Activated naive CD8-positive, alpha-beta T cell treated with anti-CD3 and anti-CD28 coated beads, Interleukin-2, amount 10 ng/mL, durations not matched to agents 7 days and 5 days (primary cell): ENCODE measurements at regions not wholly inside any gene's neighbourhood (a gene's known extent, or its start where the extent isn't known, plus 50 kb on each side); places are given as distances from the start of the nearest gene placed in this dataset.
"Not testable (repeated sequence)": the region's sequence is repeated elsewhere in the genome, so short reads cannot be mapped to it uniquely, and the experiment has no call there.

Source experiments
- ATAC-seq: fragments of 150-1000 bp; cut with Tn5 transposase; one replicate; pipeline ENCODE4 v1.10.0; 2021; ENCODE audit warnings: low read depth, moderate library complexity
- POLR2A ChIA-PET: fragments of 350-600 bp; sonication (Branson Sonifier 250); formaldehyde crosslinking; loops from one replicate; lab custom pipeline; 2021; ENCODE audit warnings: antibody characterized with exemption; lab: Charles Lee
- DNase-seq: peaks from one replicate; pipeline ENCODE4 v3.0.0; 2021
- H3K27ac Mint-ChIP-seq: one replicate; pipeline ENCODE4 v1.8.0; 2022; ENCODE audit warnings: mild to moderate bottlenecking, mixed read lengths
- H3K27me3 Mint-ChIP-seq: one replicate; pipeline ENCODE4 v1.8.0; 2022; ENCODE audit warnings: mild to moderate bottlenecking, moderate library complexity, mixed read lengths
- H3K36me3 Mint-ChIP-seq: one replicate; pipeline ENCODE4 v1.8.0; 2021; ENCODE audit warnings: mild to moderate bottlenecking, mixed read lengths
- H3K4me1 Mint-ChIP-seq: one replicate; pipeline ENCODE4 v1.8.0; 2021; ENCODE audit warnings: mixed read lengths
- H3K4me3 Mint-ChIP-seq: one replicate; pipeline ENCODE4 v1.8.0; 2022; ENCODE audit warnings: mild to moderate bottlenecking, moderate library complexity, mixed read lengths
- H3K9me3 Mint-ChIP-seq: one replicate; pipeline ENCODE4 v1.8.0; 2021; ENCODE audit warnings: mixed read lengths

- DNase-seq, H3K27me3 Mint-ChIP-seq, H3K27ac Mint-ChIP-seq, ATAC-seq, H3K4me1 Mint-ChIP-seq, H3K36me3 Mint-ChIP-seq, H3K4me3 Mint-ChIP-seq, POLR2A ChIA-PET: not testable (repeated sequence)
- peaks cover 27% of the 10 kb centered on the region for H3K9me3 Mint-ChIP-seq
These were observed 2169.0 kb upstream of the DEFB115 start for GRCh38 chr20:29088472-29088871.

GRCh38 chr20:29089409-29089808 lies 2168.1 kb upstream of the DEFB115 start:
- H3K27me3 Mint-ChIP-seq, H3K4me3 Mint-ChIP-seq, ATAC-seq, H3K27ac Mint-ChIP-seq, POLR2A ChIA-PET, DNase-seq, H3K4me1 Mint-ChIP-seq, H3K36me3 Mint-ChIP-seq: not testable (repeated sequence)
- H3K9me3 Mint-ChIP-seq: peaks cover 25% of the 10 kb centered on the region

GRCh38 chr20:29093958-29094357 lies 2163.5 kb upstream of the DEFB115 start:
- H3K36me3 Mint-ChIP-seq, DNase-seq, H3K4me1 Mint-ChIP-seq, H3K4me3 Mint-ChIP-seq, H3K27ac Mint-ChIP-seq, ATAC-seq, H3K27me3 Mint-ChIP-seq, POLR2A ChIA-PET: not testable (repeated sequence)
- H3K9me3 Mint-ChIP-seq: peaks cover 15% of the 10 kb centered on the region

GRCh38 chr20:29096695-29097094 lies 2160.8 kb upstream of the DEFB115 start:
- ATAC-seq, H3K4me3 Mint-ChIP-seq, H3K36me3 Mint-ChIP-seq, POLR2A ChIA-PET, H3K4me1 Mint-ChIP-seq, H3K27ac Mint-ChIP-seq, H3K9me3 Mint-ChIP-seq, DNase-seq, H3K27me3 Mint-ChIP-seq: not testable (repeated sequence)

- H3K4me1 Mint-ChIP-seq, POLR2A ChIA-PET, H3K27me3 Mint-ChIP-seq, H3K36me3 Mint-ChIP-seq, DNase-seq, H3K4me3 Mint-ChIP-seq, H3K27ac Mint-ChIP-seq, ATAC-seq: not testable (repeated sequence)
- H3K9me3 Mint-ChIP-seq: peaks cover 18% of the 10 kb centered on the region
These were observed 2149.6 kb upstream of the DEFB115 start for GRCh38 chr20:29107884-29108283.

GRCh38 chr20:29109386-29109785 lies 2148.1 kb upstream of the DEFB115 start:
- peaks cover 22% of the 10 kb centered on the region for H3K9me3 Mint-ChIP-seq
- H3K4me3 Mint-ChIP-seq, ATAC-seq, DNase-seq, H3K27me3 Mint-ChIP-seq, H3K27ac Mint-ChIP-seq, H3K4me1 Mint-ChIP-seq, H3K36me3 Mint-ChIP-seq, POLR2A ChIA-PET: not testable (repeated sequence)

- peaks cover 31% of the 10 kb centered on the region for H3K9me3 Mint-ChIP-seq
- ATAC-seq, H3K4me3 Mint-ChIP-seq, H3K27ac Mint-ChIP-seq, H3K27me3 Mint-ChIP-seq, H3K36me3 Mint-ChIP-seq, H3K4me1 Mint-ChIP-seq, DNase-seq, POLR2A ChIA-PET: not testable (repeated sequence)
These were observed 2142.4 kb upstream of the DEFB115 start for GRCh38 chr20:29115097-29115496.

- no peak for ATAC-seq
- Mint-ChIP-seq H3K4me3 (no peak overlapping the region), H3K27ac (no peak overlapping the region), H3K4me1 (no peaks in the 10 kb centered on the region), H3K9me3 (peaks cover 43% of the 10 kb centered on the region), H3K27me3 (no peaks in the 10 kb centered on the region), H3K36me3 (no peaks in the 10 kb centered on the region)
- POLR2A ChIA-PET: no interaction called here
- DNase-seq: no peak
These were observed 2138.3 kb upstream of the DEFB115 start for GRCh38 chr20:29119141-29119540.

GRCh38 chr20:29119684-29120083 lies 2137.8 kb upstream of the DEFB115 start:
- H3K4me1 Mint-ChIP-seq, H3K36me3 Mint-ChIP-seq, H3K27ac Mint-ChIP-seq, H3K4me3 Mint-ChIP-seq, POLR2A ChIA-PET, DNase-seq, H3K27me3 Mint-ChIP-seq, ATAC-seq: not testable (repeated sequence)
- peaks cover 41% of the 10 kb centered on the region for H3K9me3 Mint-ChIP-seq

GRCh38 chr20:29120088-29120487 lies 2137.4 kb upstream of the DEFB115 start:
- ATAC-seq, POLR2A ChIA-PET, H3K4me1 Mint-ChIP-seq, H3K27me3 Mint-ChIP-seq, H3K4me3 Mint-ChIP-seq, DNase-seq, H3K36me3 Mint-ChIP-seq, H3K27ac Mint-ChIP-seq: not testable (repeated sequence)
- H3K9me3 Mint-ChIP-seq: peaks cover 45% of the 10 kb centered on the region

- H3K4me1 Mint-ChIP-seq, H3K4me3 Mint-ChIP-seq, POLR2A ChIA-PET, H3K36me3 Mint-ChIP-seq, DNase-seq, ATAC-seq, H3K27me3 Mint-ChIP-seq, H3K27ac Mint-ChIP-seq: not testable (repeated sequence)
- H3K9me3 Mint-ChIP-seq: peaks cover 44% of the 10 kb centered on the region
These were observed 2136.9 kb upstream of the DEFB115 start for GRCh38 chr20:29120575-29120974.

GRCh38 chr20:29122784-29123183 lies 2134.7 kb upstream of the DEFB115 start:
- H3K4me3 Mint-ChIP-seq, POLR2A ChIA-PET, DNase-seq, H3K36me3 Mint-ChIP-seq, H3K27me3 Mint-ChIP-seq, H3K4me1 Mint-ChIP-seq, H3K27ac Mint-ChIP-seq, ATAC-seq: not testable (repeated sequence)
- H3K9me3 Mint-ChIP-seq: peaks cover 34% of the 10 kb centered on the region

- POLR2A ChIA-PET: no interaction called here
These were observed 2133.6 kb upstream of the DEFB115 start for GRCh38 chr20:29123861-29124260.

More at GRCh38 chr20:29123861-29124260, 2133.6 kb upstream of the DEFB115 start:
- Mint-ChIP-seq H3K27me3 (no peaks in the 10 kb centered on the region), H3K27ac (no peak overlapping the region), H3K36me3 (no peaks in the 10 kb centered on the region), H3K4me1 (no peaks in the 10 kb centered on the region), H3K4me3 (no peak overlapping the region), H3K9me3 (peaks cover 30% of the 10 kb centered on the region)
- DNase-seq: no peak
- no peak for ATAC-seq
